ENCODE measurements at regions not wholly inside any gene's neighbourhood (a gene's known extent, or its start where the extent isn't known, plus 50 kb on each side); places are given as distances from the start of the nearest gene placed in this dataset.

- no peak for TF ChIP-seq POLR2AphosphoS5 (IDR thresholded peaks at IDR 0.05; ENCODE audit: low read depth, low read length)
- TF ChIP-seq TAF1 (IDR thresholded peaks at IDR 0.05; ENCODE audit: borderline replicate concordance, insufficient read depth, low read length), result no peak
- TF ChIP-seq REST (IDR thresholded peaks at IDR 0.05; ENCODE audit: insufficient read depth in 1 of 2, low read depth in 2 of 2, low read length in 2 of 2), result no peak
- TF ChIP-seq FOXP2 (optimal IDR thresholded peaks at IDR 0.05; ENCODE audit: borderline replicate concordance, extremely low read depth, extremely low read length, insufficient read depth), result no peak
- no peak for TF ChIP-seq SIN3A (IDR thresholded peaks at IDR 0.05; ENCODE audit: borderline replicate concordance, insufficient read depth, low read length)
Observed at GRCh38 chr22:26748845-26749244, 91.5 kb downstream of the MIAT start.

- no peak for TF ChIP-seq SIN3A (IDR thresholded peaks at IDR 0.05; ENCODE audit: borderline replicate concordance, insufficient read depth, low read length)
- TF ChIP-seq POLR2AphosphoS5 (IDR thresholded peaks at IDR 0.05; ENCODE audit: low read depth, low read length), result no peak
- no peak for TF ChIP-seq FOXP2 (optimal IDR thresholded peaks at IDR 0.05; ENCODE audit: borderline replicate concordance, extremely low read depth, extremely low read length, insufficient read depth)
- no peak for TF ChIP-seq REST (IDR thresholded peaks at IDR 0.05; ENCODE audit: insufficient read depth in 1 of 2, low read depth in 2 of 2, low read length in 2 of 2)
- TF ChIP-seq TAF1 (IDR thresholded peaks at IDR 0.05; ENCODE audit: borderline replicate concordance, insufficient read depth, low read length), result no peak
Observed at GRCh38 chr22:26751217-26751616, 93.8 kb downstream of the MIAT start.

- TF ChIP-seq POLR2AphosphoS5 (IDR thresholded peaks at IDR 0.05; ENCODE audit: low read depth, low read length) (no peak), FOXP2 (optimal IDR thresholded peaks at IDR 0.05; ENCODE audit: borderline replicate concordance, extremely low read depth, extremely low read length, insufficient read depth) (no peak), TAF1 (IDR thresholded peaks at IDR 0.05; ENCODE audit: borderline replicate concordance, insufficient read depth, low read length) (no peak), SIN3A (IDR thresholded peaks at IDR 0.05; ENCODE audit: borderline replicate concordance, insufficient read depth, low read length) (no peak), REST (IDR thresholded peaks at IDR 0.05; ENCODE audit: insufficient read depth in 1 of 2, low read depth in 2 of 2, low read length in 2 of 2) (no peak)
Observed at GRCh38 chr22:26753125-26753862, 95.9 kb downstream of the MIAT start.

- TF ChIP-seq FOXP2 (optimal IDR thresholded peaks at IDR 0.05; ENCODE audit: borderline replicate concordance, extremely low read depth, extremely low read length, insufficient read depth) (peak; percentile 85), REST (IDR thresholded peaks at IDR 0.05; ENCODE audit: insufficient read depth in 1 of 2, low read depth in 2 of 2, low read length in 2 of 2) (no peak)
Observed at GRCh38 chr22:26756675-26757293, 99.4 kb downstream of the MIAT start.

Data from PFSK-1 (cell line).